Upper lobe of left lung (tissue), 6 donors: ENCODE measurements at regions not wholly inside any gene's neighbourhood (a gene's known extent, or its start where the extent isn't known, plus 50 kb on each side); places are given as distances from the start of the nearest gene placed in this dataset.

Source experiments
- ATAC-seq, 2 donors: fragments of 200-7000 bp; cut with Tn5 transposase; one replicate each; pipeline ENCODE4 v1.9.1; 2022; ENCODE audit warnings: mild to moderate bottlenecking in 2 of 2, moderate library complexity in 2 of 2; ENCODE audit not compliant: low FRiP score in 2 of 2
- DNase-seq, 2 donors: peaks; one replicate each; pipeline ENCODE4 v3.0.0-alpha.2; 2019 to 2020
- H3K27ac ChIP-seq, 4 donors: fragments of 200-600 bp; sonication (generic); one replicate each; pipeline ENCODE4 v1.5.1; 2016 to 2019
- H3K27me3 ChIP-seq, 4 donors: fragments of 200-600 bp; sonication (generic); one replicate each; pipeline ENCODE4 v1.5.1; 2017 to 2019
- H3K36me3 ChIP-seq, 4 donors: fragments of 200-600 bp; sonication (generic); one replicate each; pipeline ENCODE4 v1.5.1; 2016 to 2019
- H3K4me1 ChIP-seq, 4 donors: fragments of 200-600 bp; sonication (generic); one replicate each; pipeline ENCODE4 v1.5.1; 2018 to 2019
- H3K4me3 ChIP-seq, 4 donors: fragments of 200-600 bp; sonication (generic); one replicate each; pipeline ENCODE4 v1.5.1; 2017 to 2019; ENCODE audit warnings: mild to moderate bottlenecking in 2 of 4, moderate library complexity in 1 of 4
- H3K9me3 ChIP-seq, 4 donors: fragments of 200-600 bp; sonication (generic); one replicate each; pipeline ENCODE4 v1.5.1; 2018 to 2019
- EP300 ChIP-seq, 4 donors: sonication (generic); formaldehyde crosslinking; IDR thresholded peaks; one replicate each; pipeline ENCODE4 v1.5.1; 2017; ENCODE audit warnings: antibody characterized with exemption in 4 of 4, control low read depth in 2 of 4
- POLR2A ChIP-seq, 4 donors: fragments of 450-650 bp; IDR thresholded peaks; one replicate each; pipeline ENCODE4 v1.5.1; 2016 to 2017; ENCODE audit warnings: antibody characterized with exemption in 4 of 4, mild to moderate bottlenecking in 2 of 4
- POLR2AphosphoS5 ChIP-seq, 2 donors: sonication (generic); formaldehyde crosslinking; IDR thresholded peaks; one replicate each; pipeline ENCODE4 v1.5.1; 2017; ENCODE audit warnings: antibody characterized with exemption in 2 of 2
- WGBS, 2 donors: methylation state at CpG; one replicate each; pipeline ENCODE4 v1.1.5; 2017 to 2018; 5-methylcytosine and 5-hydroxymethylcytosine counted together
- TF ChIP-seq, protein P1 (sequence below), 6 experiments: fragments of 450-650 bp in 4 of 6; fragments of 200-600 bp in 2 of 6; sonication (generic) in 2 of 6; IDR thresholded peaks; one replicate each; pipeline ENCODE4 v1.5.1; 2016 to 2019; ENCODE audit warnings: antibody characterized with exemption in 6 of 6
- donor health status: DM: no; HTN: no; CAD: no; lungs with moderate emphysema.
- donor health status: DM: no; HTN: yes; CAD: no; lungs with severe emphysema.

- Histone ChIP-seq H3K27me3 (no peaks in the 10 kb centered on the region), H3K4me3 (no peak overlapping the region), H3K4me1 (no peaks in the 10 kb centered on the region), H3K36me3 (no peaks in the 10 kb centered on the region), H3K27ac (no peak overlapping the region), H3K9me3 (no peaks in the 10 kb centered on the region)
- TF ChIP-seq EP300 (IDR thresholded peaks at IDR 0.05) (no peak), POLR2A (IDR thresholded peaks at IDR 0.05) (no peak), POLR2AphosphoS5 (IDR thresholded peaks at IDR 0.05) (no peak)
- TF ChIP-seq, protein P1, sequence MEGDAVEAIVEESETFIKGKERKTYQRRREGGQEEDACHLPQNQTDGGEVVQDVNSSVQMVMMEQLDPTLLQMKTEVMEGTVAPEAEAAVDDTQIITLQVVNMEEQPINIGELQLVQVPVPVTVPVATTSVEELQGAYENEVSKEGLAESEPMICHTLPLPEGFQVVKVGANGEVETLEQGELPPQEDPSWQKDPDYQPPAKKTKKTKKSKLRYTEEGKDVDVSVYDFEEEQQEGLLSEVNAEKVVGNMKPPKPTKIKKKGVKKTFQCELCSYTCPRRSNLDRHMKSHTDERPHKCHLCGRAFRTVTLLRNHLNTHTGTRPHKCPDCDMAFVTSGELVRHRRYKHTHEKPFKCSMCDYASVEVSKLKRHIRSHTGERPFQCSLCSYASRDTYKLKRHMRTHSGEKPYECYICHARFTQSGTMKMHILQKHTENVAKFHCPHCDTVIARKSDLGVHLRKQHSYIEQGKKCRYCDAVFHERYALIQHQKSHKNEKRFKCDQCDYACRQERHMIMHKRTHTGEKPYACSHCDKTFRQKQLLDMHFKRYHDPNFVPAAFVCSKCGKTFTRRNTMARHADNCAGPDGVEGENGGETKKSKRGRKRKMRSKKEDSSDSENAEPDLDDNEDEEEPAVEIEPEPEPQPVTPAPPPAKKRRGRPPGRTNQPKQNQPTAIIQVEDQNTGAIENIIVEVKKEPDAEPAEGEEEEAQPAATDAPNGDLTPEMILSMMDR (IDR thresholded peaks at IDR 0.05): no peak
- DNase-seq: no peak
- WGBS, 2 donors: 67 to 90% methylated on average over 2 to 3 of the region's 3 CpGs
- ATAC-seq: no peak
Observed at GRCh38 chr3:56876916-56877315, 75.2 kb upstream of the ARHGEF3 start.

DNA sequence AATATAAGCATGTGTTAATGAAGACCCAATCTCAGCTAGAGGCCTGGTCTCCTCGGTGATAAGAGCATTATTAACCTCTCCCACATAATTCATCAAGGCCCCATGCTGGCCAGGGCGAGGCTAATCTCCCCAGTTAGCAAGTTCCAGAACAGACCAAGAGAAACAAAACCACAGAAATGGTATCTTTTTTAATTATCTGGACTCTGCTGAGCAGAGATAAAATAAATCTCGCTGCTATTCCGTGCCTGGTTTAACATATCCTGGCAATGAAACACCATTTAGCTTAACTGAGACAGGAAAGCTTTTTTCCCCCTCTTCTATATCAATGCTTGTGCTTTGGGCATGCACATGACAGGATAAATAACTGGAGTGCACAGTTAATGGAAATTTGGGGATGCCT, 72.5 kb upstream of the ARHGEF3 start:
- 51 to 53% methylated on average over 4 of the region's 4 CpGs for WGBS, 2 donors
- H3K4me1 ChIP-seq: no peaks in the 10 kb centered on the region
- no peaks in the 10 kb centered on the region for H3K36me3 ChIP-seq
- TF ChIP-seq POLR2AphosphoS5 (IDR thresholded peaks at IDR 0.05) (no peak), POLR2A (IDR thresholded peaks at IDR 0.05) (no peak), EP300 (IDR thresholded peaks at IDR 0.05) (no peak)
- TF ChIP-seq, protein P1 (IDR thresholded peaks at IDR 0.05): no peak
- no peaks in the 10 kb centered on the region for H3K27me3 ChIP-seq
- H3K27ac ChIP-seq: no peak overlapping the region
- no peak for ATAC-seq
- no peak overlapping the region for H3K4me3 ChIP-seq
- no peak for DNase-seq
- no peaks in the 10 kb centered on the region for H3K9me3 ChIP-seq

GRCh38 chr3:56870436-56870835, 68.7 kb upstream of the ARHGEF3 start:
- 48 to 63% methylated on average over 1 of the region's 1 CpG for WGBS, 2 donors
- DNase-seq: no peak

DNA sequence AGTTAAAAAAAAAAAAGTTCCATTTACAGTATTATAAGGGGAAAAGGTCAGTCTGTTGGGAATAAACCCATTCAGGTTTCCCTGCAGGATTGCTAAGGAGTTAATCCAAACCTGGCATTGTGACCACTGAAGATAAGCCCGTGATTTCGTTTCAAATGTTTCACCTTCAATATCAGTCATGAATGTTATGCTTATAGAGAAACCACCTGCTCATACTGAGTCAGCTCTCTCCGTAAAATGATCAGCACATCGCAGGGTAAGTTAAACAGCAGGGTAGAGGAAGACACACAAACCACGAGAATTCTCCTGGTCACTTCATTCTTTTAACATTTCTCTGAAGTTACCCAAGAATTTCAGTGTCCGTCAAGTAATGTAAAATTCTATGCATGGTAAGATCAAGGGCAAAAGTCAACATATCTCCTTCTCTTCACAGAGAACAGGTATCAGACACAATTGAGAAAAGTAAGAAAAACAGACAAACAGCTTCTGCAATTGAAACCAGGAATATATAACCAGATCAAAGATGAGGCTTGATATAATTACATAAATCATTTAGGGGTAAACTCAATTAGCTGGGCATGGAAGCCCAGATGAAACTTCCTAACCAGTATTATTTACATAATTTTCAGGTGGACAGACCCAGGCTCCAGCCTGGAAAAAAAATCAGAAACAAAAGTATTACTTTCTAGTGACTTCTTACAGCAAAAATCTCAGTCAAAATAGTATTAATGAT, 67.6 kb upstream of the ARHGEF3 start:
- DNase-seq (no peak), ATAC-seq (no peak)
- Histone ChIP-seq H3K36me3 (no peaks in the 10 kb centered on the region), H3K4me1 (no peaks in the 10 kb centered on the region), H3K27ac (no peak overlapping the region), H3K9me3 (no peaks in the 10 kb centered on the region), H3K4me3 (no peak overlapping the region), H3K27me3 (no peaks in the 10 kb centered on the region)
- TF ChIP-seq POLR2AphosphoS5 (IDR thresholded peaks at IDR 0.05): no peak
- TF ChIP-seq, protein P1 (IDR thresholded peaks at IDR 0.05): no peak
- 65 to 77% methylated on average over 6 of the region's 6 CpGs for WGBS, 2 donors

More at GRCh38 chr3:56870436-56870835, 68.7 kb upstream of the ARHGEF3 start:
- H3K36me3 ChIP-seq: no peaks in the 10 kb centered on the region
- no peaks in the 10 kb centered on the region for H3K27me3 ChIP-seq
- ATAC-seq: no peak
- H3K27ac ChIP-seq: no peak overlapping the region
- no peaks in the 10 kb centered on the region for H3K9me3 ChIP-seq
- TF ChIP-seq, protein P1 (IDR thresholded peaks at IDR 0.05): no peak
- no peak for TF ChIP-seq POLR2AphosphoS5 (IDR thresholded peaks at IDR 0.05)
- TF ChIP-seq POLR2A (IDR thresholded peaks at IDR 0.05): no peak
- TF ChIP-seq EP300 (IDR thresholded peaks at IDR 0.05): no peak
- no peak overlapping the region for H3K4me3 ChIP-seq
- H3K4me1 ChIP-seq: no peaks in the 10 kb centered on the region

- H3K36me3 ChIP-seq: no peaks in the 10 kb centered on the region
- H3K9me3 ChIP-seq: no peaks in the 10 kb centered on the region
- no peak overlapping the region for H3K27ac ChIP-seq
- no peak overlapping the region for H3K4me3 ChIP-seq
- TF ChIP-seq POLR2AphosphoS5 (IDR thresholded peaks at IDR 0.05): no peak
- no peak for TF ChIP-seq EP300 (IDR thresholded peaks at IDR 0.05)
- no peak for TF ChIP-seq POLR2A (IDR thresholded peaks at IDR 0.05)
- TF ChIP-seq, protein P1 (IDR thresholded peaks at IDR 0.05): no peak
- DNase-seq (no peak), ATAC-seq (no peak)
- no peaks in the 10 kb centered on the region for H3K27me3 ChIP-seq
- no peaks in the 10 kb centered on the region for H3K4me1 ChIP-seq
- 93 to 94% methylated on average over 5 of the region's 5 CpGs for WGBS, 2 donors
Observed at GRCh38 chr3:56868706-56869105, 67.0 kb upstream of the ARHGEF3 start.
